ENCODE measurements at regions not wholly inside any gene's neighbourhood (a gene's known extent, or its start where the extent isn't known, plus 50 kb on each side); places are given as distances from the start of the nearest gene placed in this dataset.

DNA sequence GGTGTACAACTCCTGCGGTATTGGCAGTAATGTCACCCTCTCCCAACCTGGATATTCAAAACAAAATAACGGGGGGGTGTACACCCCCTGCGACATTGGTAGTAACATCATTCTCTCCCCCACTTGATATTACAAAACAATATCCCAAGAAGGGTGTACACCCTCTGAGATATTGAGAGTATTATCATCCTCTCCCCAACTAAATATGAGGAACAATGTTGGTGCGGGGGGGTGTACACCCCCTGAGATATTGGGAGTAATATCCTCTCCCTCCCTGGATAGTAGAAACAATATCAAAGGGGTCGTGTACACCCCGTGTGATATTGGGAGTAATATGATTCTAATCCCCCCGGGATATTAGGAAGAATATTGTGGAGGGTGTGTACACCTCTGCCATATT is 71.4 kb upstream of the ADGRA3 start:
- intact Hi-C loops (cut with micrococcal nuclease) = no loop called here
- Histone ChIP-seq H3K4me1 (ENCODE audit: control insufficient read depth in 2 of 2, insufficient read depth in 2 of 2, low read length in 2 of 2) (no peaks in the 10 kb centered on the region), H3K4me3 (ENCODE audit: control extremely low read depth in 1 of 5, extremely low read depth in 1 of 5, insufficient read depth in 1 of 5, low read depth in 2 of 5, low read length in 4 of 5) (no peak overlapping the region), H4K20me1 (ENCODE audit: control insufficient read depth, insufficient read depth, low read length, poor library complexity, severe bottlenecking) (no peaks in the 10 kb centered on the region), H3K79me2 (ENCODE audit: control insufficient read depth, insufficient read depth, low read length) (no peaks in the 10 kb centered on the region), H3K9ac (ENCODE audit: low read length) (no peak overlapping the region), H3K27me3 (replicated peaks in 1 of 4; ENCODE audit: control extremely low read depth in 1 of 4, control insufficient read depth in 3 of 4, insufficient read depth in 4 of 4, low read length in 3 of 4) (no peaks in the 10 kb centered on the region), H3K4me2 (replicated peaks; ENCODE audit: low read depth, low read length, poor library complexity, severe bottlenecking) (no peak overlapping the region), H3K36me3 (replicated peaks in 1 of 2; ENCODE audit: control extremely low read depth in 1 of 2, control insufficient read depth in 1 of 2, extremely low read depth in 1 of 2, insufficient read depth in 2 of 2, low read length in 1 of 2) (no peaks in the 10 kb centered on the region), H3K27ac (ENCODE audit: low read length in 2 of 2) (no peak overlapping the region), H2AFZ (ENCODE audit: insufficient read depth, low read depth, low read length, poor library complexity, severe bottlenecking) (no peak overlapping the region), H3K9me3 (ENCODE audit: control extremely low read depth in 1 of 3, control insufficient read depth in 2 of 3, insufficient read depth in 1 of 3, low read length in 2 of 3) (no peaks in the 10 kb centered on the region)
- no CpG with 5 or more reads among the region's 7 CpGs for WGBS (ENCODE audit: insufficient coverage)
- ChIA-PET CTCF (no interaction called here), POLR2A (no interaction called here)
- ATAC-seq (ENCODE audit: low read depth) (no peak), DNase-seq (no peak)
- TF ChIP-seq, protein P1, sequence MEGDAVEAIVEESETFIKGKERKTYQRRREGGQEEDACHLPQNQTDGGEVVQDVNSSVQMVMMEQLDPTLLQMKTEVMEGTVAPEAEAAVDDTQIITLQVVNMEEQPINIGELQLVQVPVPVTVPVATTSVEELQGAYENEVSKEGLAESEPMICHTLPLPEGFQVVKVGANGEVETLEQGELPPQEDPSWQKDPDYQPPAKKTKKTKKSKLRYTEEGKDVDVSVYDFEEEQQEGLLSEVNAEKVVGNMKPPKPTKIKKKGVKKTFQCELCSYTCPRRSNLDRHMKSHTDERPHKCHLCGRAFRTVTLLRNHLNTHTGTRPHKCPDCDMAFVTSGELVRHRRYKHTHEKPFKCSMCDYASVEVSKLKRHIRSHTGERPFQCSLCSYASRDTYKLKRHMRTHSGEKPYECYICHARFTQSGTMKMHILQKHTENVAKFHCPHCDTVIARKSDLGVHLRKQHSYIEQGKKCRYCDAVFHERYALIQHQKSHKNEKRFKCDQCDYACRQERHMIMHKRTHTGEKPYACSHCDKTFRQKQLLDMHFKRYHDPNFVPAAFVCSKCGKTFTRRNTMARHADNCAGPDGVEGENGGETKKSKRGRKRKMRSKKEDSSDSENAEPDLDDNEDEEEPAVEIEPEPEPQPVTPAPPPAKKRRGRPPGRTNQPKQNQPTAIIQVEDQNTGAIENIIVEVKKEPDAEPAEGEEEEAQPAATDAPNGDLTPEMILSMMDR (IDR thresholded peaks at IDR 0.05) = no peak
- TF ChIP-seq EZH2 (IDR thresholded peaks at IDR 0.05; ENCODE audit: borderline replicate concordance, insufficient read depth, low read depth, low read length, poor library complexity, severe bottlenecking) = no peak
- Mint-ChIP-seq H3K27ac (no peak overlapping the region), H3K27me3 (no peaks in the 10 kb centered on the region), H3K9me3 (ENCODE audit: insufficient read depth) (no peaks in the 10 kb centered on the region), H3K4me1 (no peaks in the 10 kb centered on the region), H3K4me3 (no peak overlapping the region)

DNA sequence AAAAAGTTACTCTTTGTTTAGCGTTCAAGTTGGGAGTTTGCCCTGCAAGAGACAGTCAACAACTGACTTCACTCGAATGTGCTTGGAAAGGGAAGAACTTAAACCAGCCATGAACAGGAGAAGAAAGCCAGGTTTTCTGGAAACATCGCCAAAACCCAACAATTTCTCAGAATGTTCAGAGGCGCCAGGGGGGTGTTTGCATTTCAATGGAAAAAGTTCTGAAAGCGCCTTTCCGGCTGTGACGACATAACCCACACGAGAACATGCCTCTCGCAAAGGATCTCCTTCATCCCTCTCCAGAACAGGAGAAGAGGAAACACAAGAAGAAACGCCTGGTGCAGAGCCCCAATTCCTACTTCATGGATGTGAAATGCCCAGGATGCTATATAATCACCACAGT is 78.1 kb upstream of the ADGRA3 start:
- ATAC-seq (ENCODE audit: low read depth) (no peak), DNase-seq (no peak)
- Mint-ChIP-seq H3K9me3 (ENCODE audit: insufficient read depth) (peaks cover 4% of the 10 kb centered on the region), H3K27me3 (no peaks in the 10 kb centered on the region), H3K27ac (no peak overlapping the region), H3K4me1 (no peaks in the 10 kb centered on the region), H3K4me3 (no peak overlapping the region)
- TF ChIP-seq EZH2 (IDR thresholded peaks at IDR 0.05; ENCODE audit: borderline replicate concordance, insufficient read depth, low read depth, low read length, poor library complexity, severe bottlenecking) = no peak
- TF ChIP-seq, protein P1 (IDR thresholded peaks at IDR 0.05) = no peak
- ChIA-PET CTCF (no interaction called here), POLR2A (no interaction called here)
- Histone ChIP-seq H3K4me2 (replicated peaks; ENCODE audit: low read depth, low read length, poor library complexity, severe bottlenecking) (no peak overlapping the region), H3K9ac (ENCODE audit: low read length) (no peak overlapping the region), H3K79me2 (ENCODE audit: control insufficient read depth, insufficient read depth, low read length) (no peaks in the 10 kb centered on the region), H4K20me1 (ENCODE audit: control insufficient read depth, insufficient read depth, low read length, poor library complexity, severe bottlenecking) (no peaks in the 10 kb centered on the region), H3K4me3 (ENCODE audit: control extremely low read depth in 1 of 5, extremely low read depth in 1 of 5, insufficient read depth in 1 of 5, low read depth in 2 of 5, low read length in 4 of 5) (no peak overlapping the region), H3K27ac (ENCODE audit: low read length in 2 of 2) (no peak overlapping the region), H2AFZ (ENCODE audit: insufficient read depth, low read depth, low read length, poor library complexity, severe bottlenecking) (no peak overlapping the region), H3K27me3 (replicated peaks in 1 of 4; ENCODE audit: control extremely low read depth in 1 of 4, control insufficient read depth in 3 of 4, insufficient read depth in 4 of 4, low read length in 3 of 4) (no peaks in the 10 kb centered on the region), H3K36me3 (replicated peaks in 1 of 2; ENCODE audit: control extremely low read depth in 1 of 2, control insufficient read depth in 1 of 2, extremely low read depth in 1 of 2, insufficient read depth in 2 of 2, low read length in 1 of 2) (no peaks in the 10 kb centered on the region), H3K4me1 (ENCODE audit: control insufficient read depth in 2 of 2, insufficient read depth in 2 of 2, low read length in 2 of 2) (no peaks in the 10 kb centered on the region), H3K9me3 (ENCODE audit: control extremely low read depth in 1 of 3, control insufficient read depth in 2 of 3, insufficient read depth in 1 of 3, low read length in 2 of 3) (no peaks in the 10 kb centered on the region)
- 88% methylated on average over 1 of the region's 10 CpGs for WGBS (ENCODE audit: insufficient coverage)
- intact Hi-C loops (cut with micrococcal nuclease) = no loop called here
